COLO668 (cell line): ENCODE measurements at regions not wholly inside any gene's neighbourhood (a gene's known extent, or its start where the extent isn't known, plus 50 kb on each side); places are given as distances from the start of the nearest gene placed in this dataset.

Experiments
- DNase-seq: peaks from one replicate; lab custom pipeline; 2025; ENCODE audit not compliant: unreplicated experiment; lab: John Stamatoyannopoulos, UW

GRCh38 chr13:50664951-50665350 is 178.5 kb downstream of the DLEU7 start:
- DNase-seq: no peak

GRCh38 chr13:50668049-50668448 is 175.4 kb downstream of the DLEU7 start:
- no peak for DNase-seq

GRCh38 chr13:50668691-50669271 is 174.7 kb downstream of the DLEU7 start:
- no peak for DNase-seq

GRCh38 chr13:50670272-50670671 is 173.2 kb downstream of the DLEU7 start:
- DNase-seq: no peak

- no peak for DNase-seq
These were observed 172.5 kb downstream of the DLEU7 start for GRCh38 chr13:50670847-50671496.

- DNase-seq: no peak
These were observed 172.0 kb downstream of the DLEU7 start for GRCh38 chr13:50671497-50671850.

- no peak for DNase-seq
These were observed 171.5 kb downstream of the DLEU7 start for GRCh38 chr13:50672025-50672424.

- no peak for DNase-seq
These were observed 167.8 kb downstream of the DLEU7 start for GRCh38 chr13:50675651-50676050.

DNA sequence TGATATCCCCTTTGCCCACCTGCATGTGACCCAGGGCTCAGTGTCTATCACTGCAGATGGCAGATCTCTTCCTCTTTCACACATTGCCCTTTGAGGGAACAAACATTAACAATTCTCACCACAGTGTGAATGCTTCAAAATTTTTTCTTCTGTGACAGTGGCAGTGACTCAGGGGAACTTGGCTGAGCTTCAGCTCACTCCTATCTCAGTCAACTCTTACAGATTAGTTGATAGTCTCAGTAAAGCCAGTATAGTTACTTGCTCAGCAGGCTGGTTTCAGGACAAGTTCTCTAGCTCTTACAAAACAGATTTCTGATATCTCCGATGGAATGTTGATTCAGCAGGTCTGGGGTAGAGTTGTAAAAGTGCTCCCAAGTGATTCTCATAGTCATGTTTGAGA is 166.9 kb downstream of the DLEU7 start:
- no peak for DNase-seq

GRCh38 chr13:50677258-50677657 is 166.2 kb downstream of the DLEU7 start:
- no peak for DNase-seq

GRCh38 chr13:50677687-50678463 is 165.6 kb downstream of the DLEU7 start:
- DNase-seq: no peak

- DNase-seq: no peak
These were observed 164.9 kb downstream of the DLEU7 start for GRCh38 chr13:50678464-50679162.

DNA sequence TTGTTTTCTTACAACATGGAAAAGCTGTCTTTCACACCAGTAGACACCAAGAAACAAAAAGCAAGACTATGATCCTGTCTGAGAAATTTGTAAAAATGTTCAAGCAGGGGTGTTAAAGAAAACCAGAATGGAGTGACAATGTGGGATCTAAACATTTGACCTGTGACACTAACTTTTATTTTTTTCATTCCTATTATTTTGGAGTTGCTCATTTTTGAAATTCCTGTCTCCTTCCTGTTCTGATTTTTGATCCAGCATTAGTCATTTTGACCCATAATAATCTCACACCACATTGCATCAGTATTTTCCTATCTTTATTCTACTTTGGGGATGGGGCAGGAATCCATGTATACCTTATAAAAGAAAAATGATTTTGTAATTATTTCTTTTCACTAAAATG is 164.2 kb downstream of the DLEU7 start:
- no peak for DNase-seq

- DNase-seq: no peak
These were observed 161.5 kb downstream of the DLEU7 start for GRCh38 chr13:50682002-50682401.

DNA sequence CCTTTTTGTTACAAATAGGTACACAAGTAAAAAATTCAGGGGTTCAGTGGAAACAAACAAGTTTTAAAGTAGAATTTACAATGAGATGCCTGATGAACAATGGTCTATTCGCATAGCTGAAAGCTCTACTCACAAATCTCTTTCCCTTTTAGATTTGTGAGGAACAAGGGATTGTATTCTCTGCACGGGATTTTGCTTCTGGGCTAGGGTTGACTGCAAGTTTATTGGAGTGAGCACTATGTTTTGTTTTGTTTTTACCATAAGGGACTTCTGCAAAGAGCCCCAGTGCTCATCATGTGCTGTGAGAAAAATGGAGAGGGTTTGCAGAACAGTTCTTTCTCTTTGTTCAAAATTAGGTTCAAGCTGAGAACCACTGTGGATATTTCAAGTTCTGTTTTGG is 160.5 kb downstream of the DLEU7 start:
- no peak for DNase-seq

DNA sequence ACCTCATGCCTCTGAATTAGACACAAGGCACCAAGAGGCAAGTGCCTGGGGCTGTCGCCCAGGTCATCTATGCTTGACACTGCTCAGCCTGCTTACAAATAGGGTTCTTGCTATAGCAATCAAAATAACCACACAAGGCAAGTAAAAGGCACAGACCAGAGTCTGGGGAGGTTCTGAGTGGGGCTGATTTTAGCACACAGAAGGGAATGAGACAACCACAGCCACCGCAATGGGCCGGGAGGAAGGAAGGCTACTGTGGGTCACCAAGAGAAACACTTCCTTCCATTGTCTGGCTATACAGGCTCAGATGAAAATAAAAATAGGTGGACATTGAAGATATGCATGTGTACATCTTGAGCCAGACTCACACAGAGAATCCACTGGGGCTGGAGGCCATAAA is 159.1 kb downstream of the DLEU7 start:
- DNase-seq: no peak

DNA sequence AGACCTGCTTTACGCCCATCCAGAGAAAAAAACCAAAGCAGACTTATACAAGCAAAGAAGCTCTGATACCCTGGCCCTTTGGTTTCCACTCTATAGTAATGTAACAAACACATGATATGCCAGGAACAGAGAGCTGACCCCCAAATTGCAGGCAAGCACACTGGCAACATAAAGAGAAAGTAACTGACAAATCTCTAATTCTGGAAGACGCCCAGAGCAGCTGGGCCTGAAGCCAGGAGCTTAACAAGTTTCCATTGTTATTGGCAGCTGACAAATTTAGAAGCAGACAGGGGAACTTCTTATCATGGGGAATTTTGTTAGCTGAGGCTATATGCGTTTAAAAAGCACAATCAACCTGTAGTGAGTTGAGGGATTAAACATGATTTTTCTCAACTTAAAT is 158.0 kb downstream of the DLEU7 start:
- DNase-seq: no peak

- no peak for DNase-seq
These were observed 157.5 kb downstream of the DLEU7 start for GRCh38 chr13:50685956-50686355.

GRCh38 chr13:50686551-50686950 is 156.9 kb downstream of the DLEU7 start:
- no peak for DNase-seq

GRCh38 chr13:50687545-50687944 is 155.9 kb downstream of the DLEU7 start:
- no peak for DNase-seq

DNA sequence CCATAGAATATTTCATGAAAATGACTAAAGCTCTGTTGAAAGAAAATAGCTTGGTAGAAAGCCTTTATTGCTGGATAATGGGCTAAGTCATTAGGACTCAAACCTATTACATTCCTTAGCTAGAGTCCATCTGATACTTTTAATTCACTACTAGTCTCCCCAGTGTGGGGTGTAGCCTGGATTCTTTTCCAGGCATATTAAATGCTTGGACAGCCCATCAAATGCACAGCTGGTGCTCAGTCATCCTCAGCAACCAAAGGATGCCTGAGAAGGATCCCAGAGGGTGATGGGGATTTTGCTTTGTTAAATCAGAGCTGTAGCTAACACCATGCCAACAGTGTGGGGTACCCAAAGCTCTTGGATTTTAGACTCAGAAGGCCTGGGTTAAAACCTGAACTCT is 153.5 kb downstream of the DLEU7 start:
- no peak for DNase-seq

DNA sequence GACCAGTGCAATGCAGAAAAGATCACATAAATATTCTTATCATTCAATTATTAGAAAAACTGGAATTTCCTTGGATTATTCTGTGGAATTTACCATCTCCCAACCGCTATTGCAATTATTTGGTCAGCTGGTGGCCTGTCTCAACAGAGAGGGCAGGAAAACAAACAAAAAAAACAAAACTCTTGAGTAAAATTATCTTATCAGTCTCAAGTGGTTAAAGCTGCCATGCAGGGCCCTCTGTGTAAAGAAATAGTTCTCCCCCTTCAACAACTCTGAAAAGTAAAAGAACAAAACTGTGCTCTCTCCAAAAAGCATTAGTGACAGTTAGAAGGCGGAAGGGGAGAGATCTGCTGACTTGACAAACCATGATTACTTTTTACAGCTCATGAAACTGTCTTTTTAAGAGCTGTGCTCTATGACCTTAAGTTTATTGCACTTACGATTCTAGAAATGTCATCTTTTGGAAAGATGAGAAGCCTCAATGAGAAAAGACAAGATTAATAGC is 152.3 kb downstream of the DLEU7 start:
- no peak for DNase-seq
